K562 (cell line): ENCODE measurements at regions not wholly inside any gene's neighbourhood (a gene's known extent, or its start where the extent isn't known, plus 50 kb on each side); places are given as distances from the start of the nearest gene placed in this dataset.

Experiments
- CTCF ChIP-seq, 3 experiments: IDR thresholded peaks in 2 of 3; conservative IDR thresholded peaks in 1 of 3; 2 replicates each; pipeline ENCODE4 v1.5.1; 2011 to 2012; ENCODE audit warnings: low read length in 3 of 3, mild to moderate bottlenecking in 3 of 3, control low read depth in 2 of 3, improper control_type of control experiment in 1 of 3, inconsistent platforms in 1 of 3, low read depth in 1 of 3, mixed read lengths in 1 of 3, moderate library complexity in 1 of 3; ENCODE audit not compliant: insufficient read depth in 2 of 3
- HDAC6 ChIP-seq: IDR thresholded peaks from 2 replicates; pipeline ENCODE4 v1.6.1; 2012; ENCODE audit warnings: low read depth, mild to moderate bottlenecking, control low read depth, inconsistent platforms, low read length, moderate library complexity
- KAT2B ChIP-seq: IDR thresholded peaks from one replicate; pipeline ENCODE4 v1.6.1; 2012; ENCODE audit warnings: low read depth, mild to moderate bottlenecking, control low read depth, inconsistent platforms, low read length, moderate library complexity
- MYBL2 ChIP-seq, 2 experiments: fragments of 450-650 bp in 1 of 2; sonication (generic) in 1 of 2; formaldehyde crosslinking in 1 of 2; IDR thresholded peaks; 2 replicates each; pipeline versions ENCODE4 v1.6.1 to v1.8.1; 2017 to 2022; ENCODE audit warnings: borderline replicate concordance in 1 of 2, inconsistent platforms in 1 of 2, low read depth in 1 of 2, mild to moderate bottlenecking in 1 of 2, missing genetic modification reagents in 1 of 2, moderate library complexity in 1 of 2
- PHF8 ChIP-seq: fragments of 200-600 bp; sonication (generic); IDR thresholded peaks from 2 replicates; pipeline ENCODE4 v1.6.1; 2012; ENCODE audit warnings: mixed run types, mild to moderate bottlenecking, inconsistent platforms, low read length, moderate library complexity, borderline replicate concordance
- POLR2A ChIP-seq: fragments of 450-650 bp; conservative IDR thresholded peaks from 2 replicates; pipeline ENCODE4 v1.6.1; 2016
- POLR2AphosphoS2 ChIP-seq: IDR thresholded peaks from 2 replicates; pipeline ENCODE4 v1.6.1; 2012; ENCODE audit warnings: low read length, improper control_type of control experiment
- SP2 ChIP-seq: IDR thresholded peaks from 2 replicates; pipeline ENCODE4 v1.6.1; 2011; ENCODE audit warnings: mild to moderate bottlenecking, low read depth, low read length, moderate library complexity; ENCODE audit not compliant: poor library complexity, severe bottlenecking; ENCODE audit errors: extremely low read depth
- TF ChIP-seq, protein P1 (sequence below): fragments of 150-350 bp; IDR thresholded peaks from 2 replicates; pipeline ENCODE4 v1.6.1; 2014; ENCODE audit warnings: low read depth, mild to moderate bottlenecking, low read length, borderline replicate concordance

GRCh38 chr14:21995332-21995731 is 321.7 kb upstream of the OR4E1 start:
- no peak for TF ChIP-seq CTCF (IDR thresholded peaks at IDR 0.05 in 2 of 3, conservative IDR thresholded peaks at IDR 0.05 in 1 of 3; ENCODE audit: insufficient read depth in 2 of 3, low read depth in 1 of 3, low read length in 3 of 3)
- no peak for TF ChIP-seq POLR2A
- no peak for TF ChIP-seq HDAC6
- TF ChIP-seq, protein P1, sequence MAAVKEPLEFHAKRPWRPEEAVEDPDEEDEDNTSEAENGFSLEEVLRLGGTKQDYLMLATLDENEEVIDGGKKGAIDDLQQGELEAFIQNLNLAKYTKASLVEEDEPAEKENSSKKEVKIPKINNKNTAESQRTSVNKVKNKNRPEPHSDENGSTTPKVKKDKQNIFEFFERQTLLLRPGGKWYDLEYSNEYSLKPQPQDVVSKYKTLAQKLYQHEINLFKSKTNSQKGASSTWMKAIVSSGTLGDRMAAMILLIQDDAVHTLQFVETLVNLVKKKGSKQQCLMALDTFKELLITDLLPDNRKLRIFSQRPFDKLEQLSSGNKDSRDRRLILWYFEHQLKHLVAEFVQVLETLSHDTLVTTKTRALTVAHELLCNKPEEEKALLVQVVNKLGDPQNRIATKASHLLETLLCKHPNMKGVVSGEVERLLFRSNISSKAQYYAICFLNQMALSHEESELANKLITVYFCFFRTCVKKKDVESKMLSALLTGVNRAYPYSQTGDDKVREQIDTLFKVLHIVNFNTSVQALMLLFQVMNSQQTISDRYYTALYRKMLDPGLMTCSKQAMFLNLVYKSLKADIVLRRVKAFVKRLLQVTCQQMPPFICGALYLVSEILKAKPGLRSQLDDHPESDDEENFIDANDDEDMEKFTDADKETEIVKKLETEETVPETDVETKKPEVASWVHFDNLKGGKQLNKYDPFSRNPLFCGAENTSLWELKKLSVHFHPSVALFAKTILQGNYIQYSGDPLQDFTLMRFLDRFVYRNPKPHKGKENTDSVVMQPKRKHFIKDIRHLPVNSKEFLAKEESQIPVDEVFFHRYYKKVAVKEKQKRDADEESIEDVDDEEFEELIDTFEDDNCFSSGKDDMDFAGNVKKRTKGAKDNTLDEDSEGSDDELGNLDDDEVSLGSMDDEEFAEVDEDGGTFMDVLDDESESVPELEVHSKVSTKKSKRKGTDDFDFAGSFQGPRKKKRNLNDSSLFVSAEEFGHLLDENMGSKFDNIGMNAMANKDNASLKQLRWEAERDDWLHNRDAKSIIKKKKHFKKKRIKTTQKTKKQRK = no peak
- no peak for TF ChIP-seq KAT2B
- TF ChIP-seq POLR2AphosphoS2 = no peak
- no peak for TF ChIP-seq PHF8
- no peak for TF ChIP-seq SP2
- no peak for TF ChIP-seq MYBL2 (IDR thresholded peaks at IDR 0.05; ENCODE audit: low read depth)
- TF ChIP-seq MYBL2 (CRISPR knock-in tag; IDR thresholded peaks at IDR 0.05; ENCODE audit: borderline replicate concordance) = no peak
